HCT116 (cell line): ENCODE measurements at regions not wholly inside any gene's neighbourhood (a gene's known extent, or its start where the extent isn't known, plus 50 kb on each side); places are given as distances from the start of the nearest gene placed in this dataset.

ENCODE experiments used
- ATAC-seq: fragments of 200-7000 bp; cut with Tn5 transposase; 2 replicates; pipeline ENCODE4 v1.9.1; 2020; ENCODE audit warnings: mild to moderate bottlenecking, moderate library complexity
- BruUV-seq: library from RNA; stranded (reverse); fragments of 400-500 nt; replicated peaks from 2 replicates; lab custom pipeline; 2021; lab: Mats Ljungman, UMichigan
- CTCF ChIA-PET: fragments of 300-600 bp; sonication (Branson Sonifier 250); formaldehyde crosslinking; loops from one replicate; lab custom pipeline; 2021; ENCODE audit warnings: antibody characterized with exemption; lab: Charles Lee
- POLR2A ChIA-PET: fragments of 300-600, 350-600 bp; sonication (Branson Sonifier 250); formaldehyde crosslinking; loops from one replicate; lab custom pipeline; 2021; ENCODE audit warnings: antibody characterized with exemption; lab: Charles Lee
- RAD21 ChIA-PET, 2 experiments: fragments of 300-600 bp; sonication (Branson Sonifier 250); formaldehyde crosslinking; loops; one replicate each; lab custom pipeline; 2023; ENCODE audit warnings: low total read pairs in 2 of 2; ENCODE audit not compliant: uncharacterized antibody in 2 of 2, unreplicated experiment in 2 of 2, low non-redundant PET in 1 of 2; lab: Charles Lee
- DNase-seq: peaks from one replicate; pipeline ENCODE4 v3.0.0-alpha.2; 2010; ENCODE audit warnings: low read depth, low spot score
- H2AFZ ChIP-seq: fragments of 200-600 bp; shearing (Covaris generic), sonication (generic); 2 replicates; pipeline ENCODE4 v1.6.1; 2017; ENCODE audit warnings: low read depth, mixed run types, mixed read lengths, antibody characterized with exemption, low read length; ENCODE audit not compliant: poor library complexity, severe bottlenecking
- H3K27ac ChIP-seq: 2 replicates; pipeline ENCODE4 v1.5.1; 2012; ENCODE audit warnings: low read depth, low read length
- H3K27me3 ChIP-seq: fragments of 200-600 bp; sonication (generic); 2 replicates; pipeline ENCODE4 v1.6.1; 2016; ENCODE audit warnings: mixed run types, low read length, mixed read lengths; ENCODE audit not compliant: insufficient read depth
- H3K36me3 ChIP-seq, 2 experiments: fragments of 200-500 bp in 1 of 2; fragments of 200-600 bp in 1 of 2; sonication (Bioruptor generic) in 1 of 2; sonication (generic) in 1 of 2; 2 replicates each; pipeline versions ENCODE4 v1.5.1 to v1.6.1; 2014 to 2016; ENCODE audit warnings: low read length in 2 of 2, inconsistent platforms in 1 of 2, mixed read lengths in 1 of 2, mixed run types in 1 of 2; ENCODE audit not compliant: insufficient read depth in 2 of 2, control insufficient read depth in 1 of 2
- H3K4me1 ChIP-seq, 2 experiments: fragments of 200-600 bp in 1 of 2; sonication (generic) in 1 of 2; 2 replicates each; pipeline versions ENCODE4 v1.5.1 to v1.6.1; 2012 to 2017; ENCODE audit warnings: low read length in 2 of 2, inconsistent platforms in 1 of 2, mild to moderate bottlenecking in 1 of 2, mixed read lengths in 1 of 2, mixed run types in 1 of 2, moderate library complexity in 1 of 2; ENCODE audit not compliant: insufficient read depth in 2 of 2, control insufficient read depth in 1 of 2
- H3K4me2 ChIP-seq: fragments of 200-600 bp; sonication (generic); 2 replicates; pipeline ENCODE4 v1.6.1; 2017; ENCODE audit warnings: mixed run types, low read length, mixed read lengths
- H3K4me3 ChIP-seq, 2 experiments: fragments of 200-600 bp in 1 of 2; sonication (generic) in 1 of 2; replicated peaks in 1 of 2; 2 replicates each; pipeline ENCODE4 v1.5.1; 2011 to 2016; ENCODE audit warnings: low read length in 2 of 2, control low read depth in 1 of 2, low read depth in 1 of 2, mild to moderate bottlenecking in 1 of 2, mixed read lengths in 1 of 2, mixed run types in 1 of 2
- H3K79me2 ChIP-seq: fragments of 200-600 bp; sonication (generic); 2 replicates; pipeline ENCODE4 v1.6.1; 2017; ENCODE audit warnings: mild to moderate bottlenecking, mixed run types, low read length, moderate library complexity, mixed read lengths; ENCODE audit not compliant: insufficient read depth
- H3K9ac ChIP-seq: fragments of 200-600 bp; sonication (generic); 2 replicates; pipeline ENCODE4 v1.6.1; 2016; ENCODE audit warnings: low read length, mixed read lengths
- H3K9me2 ChIP-seq: fragments of 200-600 bp; sonication (generic), shearing (Covaris generic); 2 replicates; pipeline ENCODE4 v1.6.1; 2017; ENCODE audit warnings: mixed run types, mild to moderate bottlenecking, moderate library complexity; ENCODE audit not compliant: insufficient read depth
- H3K9me3 ChIP-seq, 2 experiments: fragments of 200-500 bp in 1 of 2; fragments of 200-600 bp in 1 of 2; sonication (Bioruptor generic) in 1 of 2; sonication (generic) in 1 of 2; 2 replicates each; pipeline ENCODE4 v1.6.1; 2014 to 2017; ENCODE audit warnings: low read length in 2 of 2, mixed read lengths in 2 of 2, inconsistent platforms in 1 of 2, low read depth in 1 of 2, mild to moderate bottlenecking in 1 of 2, mixed run types in 1 of 2, moderate library complexity in 1 of 2; ENCODE audit not compliant: control insufficient read depth in 1 of 2, insufficient read depth in 1 of 2
- H4K20me1 ChIP-seq: fragments of 200-600 bp; sonication (generic), shearing (Covaris generic); 2 replicates; pipeline ENCODE4 v1.6.1; 2017; ENCODE audit warnings: mixed run types, mild to moderate bottlenecking, moderate library complexity; ENCODE audit not compliant: insufficient read depth
- CBX3 ChIP-seq: IDR thresholded peaks from 2 replicates; pipeline ENCODE4 v1.6.1; 2012; ENCODE audit warnings: low read depth
- CEBPB ChIP-seq: IDR thresholded peaks from 2 replicates; pipeline ENCODE4 v1.6.1; 2012; ENCODE audit warnings: low read depth
- EGR1 ChIP-seq: IDR thresholded peaks from 2 replicates; pipeline ENCODE4 v1.6.1; 2012; ENCODE audit warnings: low read depth
- ELF1 ChIP-seq: IDR thresholded peaks from 2 replicates; pipeline ENCODE4 v1.6.1; 2012; ENCODE audit warnings: low read depth, borderline replicate concordance
- EZH2 ChIP-seq: fragments of 200-600 bp; sonication (generic); IDR thresholded peaks from 2 replicates; pipeline ENCODE4 v1.6.1; 2017; ENCODE audit warnings: antibody characterized with exemption, mixed run types
- FOSL1 ChIP-seq: IDR thresholded peaks from 2 replicates; pipeline ENCODE4 v1.6.1; 2012; ENCODE audit warnings: low read depth
- POLR2A ChIP-seq: IDR thresholded peaks from 2 replicates; pipeline ENCODE4 v1.7.0; 2011; ENCODE audit warnings: borderline replicate concordance; ENCODE audit not compliant: insufficient read depth, insufficient read length; ENCODE audit errors: extremely low read depth
- POLR2AphosphoS5 ChIP-seq: IDR thresholded peaks from 2 replicates; pipeline ENCODE4 v1.6.1; 2011; ENCODE audit warnings: mild to moderate bottlenecking, low read depth, low read length, moderate library complexity
- SP1 ChIP-seq: IDR thresholded peaks from 2 replicates; pipeline ENCODE4 v1.6.1; 2012; ENCODE audit warnings: low read depth
- SRF ChIP-seq: IDR thresholded peaks from 2 replicates; pipeline ENCODE4 v1.6.1; 2012; ENCODE audit warnings: low read depth
- TCF7L2 ChIP-seq: IDR thresholded peaks from 2 replicates; pipeline ENCODE4 v1.7.0; 2011; ENCODE audit warnings: borderline replicate concordance, inconsistent platforms; ENCODE audit not compliant: insufficient read depth, insufficient read length; ENCODE audit errors: extremely low read depth
- YY1 ChIP-seq: IDR thresholded peaks from 2 replicates; pipeline ENCODE4 v1.6.1; 2011; ENCODE audit warnings: low read length, low read depth, moderate library complexity, mild to moderate bottlenecking; ENCODE audit not compliant: insufficient replicate concordance; ENCODE audit errors: extremely low read depth
- ZFX ChIP-seq: fragments of 450-650 bp; IDR thresholded peaks from 2 replicates; pipeline ENCODE4 v1.6.1; 2017
- ZNF274 ChIP-seq: fragments of 200-500 bp; sonication (Bioruptor generic); IDR thresholded peaks from 2 replicates; pipeline ENCODE4 v1.6.1; 2014; ENCODE audit warnings: mild to moderate bottlenecking, low read depth, low read length, inconsistent platforms
- intact Hi-C: fragments of 100-400 bp; cut with micrococcal nuclease; formaldehyde crosslinking; loops from 2 replicates; pipeline ENCODE4 v1.10.0; 2022
- TF ChIP-seq, protein P1 (sequence below): IDR thresholded peaks from 2 replicates; pipeline ENCODE4 v1.6.1; 2011; ENCODE audit warnings: mild to moderate bottlenecking, low read length, moderate library complexity; ENCODE audit not compliant: insufficient replicate concordance; ENCODE audit errors: extremely low read depth
- TF ChIP-seq, protein P2 (sequence below): IDR thresholded peaks from 2 replicates; pipeline ENCODE4 v1.6.1; 2012

DNA sequence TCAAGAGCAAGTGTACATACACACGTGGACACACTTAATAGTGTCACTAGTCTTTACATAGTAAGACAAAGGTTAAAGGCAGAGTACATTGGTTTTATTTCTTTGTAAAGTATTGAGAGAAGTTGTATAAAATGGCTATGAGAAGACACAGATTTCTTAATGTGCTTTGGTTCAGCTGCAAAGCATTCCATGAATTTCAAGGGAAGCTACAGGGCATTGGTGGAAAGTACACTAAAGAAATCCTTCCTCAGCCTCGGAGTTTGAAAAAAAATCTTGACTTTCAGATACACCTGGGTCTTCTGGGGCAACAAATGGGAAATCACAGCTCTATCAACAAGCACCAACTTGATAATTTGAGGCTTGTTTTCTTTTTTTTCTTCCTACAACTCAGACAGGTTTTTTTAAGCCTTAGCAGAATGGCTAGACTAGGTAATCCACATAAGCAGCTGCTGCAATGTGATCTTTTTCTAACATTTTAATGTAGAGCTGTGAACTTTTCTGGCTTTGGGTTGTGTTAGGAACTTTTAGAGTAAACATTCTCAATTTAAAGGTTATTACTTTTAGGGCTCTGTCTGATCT is 140.4 kb upstream of the FST start:
- DNase-seq, result no peak
- Histone ChIP-seq H3K9me2 (no peaks in the 10 kb centered on the region), H3K4me3 (no peak overlapping the region), H3K4me1 (no peaks in the 10 kb centered on the region), H2AFZ (no peak overlapping the region), H4K20me1 (no peaks in the 10 kb centered on the region), H3K36me3 (no peaks in the 10 kb centered on the region), H3K9ac (no peak overlapping the region), H3K79me2 (no peaks in the 10 kb centered on the region), H3K4me2 (no peak overlapping the region), H3K27ac (no peak overlapping the region), H3K27me3 (no peaks in the 10 kb centered on the region), H3K9me3 (no peaks in the 10 kb centered on the region)
- TF ChIP-seq, protein P1, sequence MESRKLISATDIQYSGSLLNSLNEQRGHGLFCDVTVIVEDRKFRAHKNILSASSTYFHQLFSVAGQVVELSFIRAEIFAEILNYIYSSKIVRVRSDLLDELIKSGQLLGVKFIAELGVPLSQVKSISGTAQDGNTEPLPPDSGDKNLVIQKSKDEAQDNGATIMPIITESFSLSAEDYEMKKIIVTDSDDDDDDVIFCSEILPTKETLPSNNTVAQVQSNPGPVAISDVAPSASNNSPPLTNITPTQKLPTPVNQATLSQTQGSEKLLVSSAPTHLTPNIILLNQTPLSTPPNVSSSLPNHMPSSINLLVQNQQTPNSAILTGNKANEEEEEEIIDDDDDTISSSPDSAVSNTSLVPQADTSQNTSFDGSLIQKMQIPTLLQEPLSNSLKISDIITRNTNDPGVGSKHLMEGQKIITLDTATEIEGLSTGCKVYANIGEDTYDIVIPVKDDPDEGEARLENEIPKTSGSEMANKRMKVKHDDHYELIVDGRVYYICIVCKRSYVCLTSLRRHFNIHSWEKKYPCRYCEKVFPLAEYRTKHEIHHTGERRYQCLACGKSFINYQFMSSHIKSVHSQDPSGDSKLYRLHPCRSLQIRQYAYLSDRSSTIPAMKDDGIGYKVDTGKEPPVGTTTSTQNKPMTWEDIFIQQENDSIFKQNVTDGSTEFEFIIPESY, result no peak
- no peak for TF ChIP-seq TCF7L2
- no TSS peak for BruUV-seq
- ChIA-PET CTCF (no interaction called here), RAD21 (no interaction called here), POLR2A (no interaction called here)
- no peak for ATAC-seq
- intact Hi-C loops, result no loop called here

DNA sequence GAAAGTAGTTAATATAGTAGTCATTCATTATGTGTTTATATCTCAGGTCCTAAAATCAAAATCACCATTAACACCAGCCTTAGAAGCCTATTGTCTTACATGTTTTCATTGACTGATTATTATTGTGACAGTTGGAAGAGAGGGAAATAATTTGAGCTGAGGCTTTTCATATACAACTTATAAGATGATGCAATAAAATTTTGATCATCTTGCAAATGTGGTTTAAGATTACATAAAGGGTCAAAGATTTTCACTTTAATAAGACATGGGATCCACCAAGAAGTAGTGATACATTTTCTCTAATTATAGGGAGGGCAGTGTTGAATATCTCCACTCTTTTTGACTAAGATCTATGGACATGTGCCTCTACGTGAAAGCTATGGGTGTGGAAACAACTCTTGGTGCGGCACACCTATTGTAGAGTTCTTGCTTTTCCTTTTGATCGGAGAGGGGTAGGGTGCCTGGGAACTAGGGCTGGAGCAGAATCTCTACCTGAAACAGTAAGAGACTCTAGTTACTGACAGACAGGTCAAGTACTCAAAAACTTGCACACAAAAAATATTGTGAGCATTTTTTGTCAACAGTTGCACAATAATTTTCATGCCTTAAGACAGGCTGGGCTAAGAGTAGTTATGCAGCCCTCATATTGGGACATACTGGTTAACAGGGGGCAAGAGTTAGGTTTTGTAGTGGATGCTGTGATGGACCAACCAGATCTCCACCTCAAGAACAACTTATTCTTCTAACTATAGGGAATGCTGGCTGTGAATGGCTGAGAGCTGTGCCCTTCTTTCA is 139.3 kb upstream of the FST start:
- Histone ChIP-seq H4K20me1 (no peaks in the 10 kb centered on the region), H3K9ac (no peak overlapping the region), H3K4me1 (no peaks in the 10 kb centered on the region), H3K9me3 (no peaks in the 10 kb centered on the region), H3K4me3 (no peak overlapping the region), H3K36me3 (no peaks in the 10 kb centered on the region), H3K27me3 (no peaks in the 10 kb centered on the region), H3K9me2 (no peaks in the 10 kb centered on the region), H2AFZ (no peak overlapping the region), H3K79me2 (no peaks in the 10 kb centered on the region), H3K27ac (no peak overlapping the region), H3K4me2 (no peak overlapping the region)
- no peak for DNase-seq
- intact Hi-C loops, result no loop called here
- POLR2A ChIA-PET, result no interaction called here
- RAD21 ChIA-PET, result no interaction called here
- CTCF ChIA-PET, result no interaction called here
- ATAC-seq, result no peak
- no TSS peak for BruUV-seq
- TF ChIP-seq POLR2A (no peak), FOSL1 (no peak), SP1 (no peak), EZH2 (no peak), SRF (no peak), POLR2AphosphoS5 (no peak), ZFX (no peak), CEBPB (no peak), CBX3 (no peak), ZNF274 (no peak), ELF1 (no peak), YY1 (no peak), EGR1 (no peak), TCF7L2 (no peak)
- TF ChIP-seq, protein P1, result no peak
- TF ChIP-seq, protein P2, sequence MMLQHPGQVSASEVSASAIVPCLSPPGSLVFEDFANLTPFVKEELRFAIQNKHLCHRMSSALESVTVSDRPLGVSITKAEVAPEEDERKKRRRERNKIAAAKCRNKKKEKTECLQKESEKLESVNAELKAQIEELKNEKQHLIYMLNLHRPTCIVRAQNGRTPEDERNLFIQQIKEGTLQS, result no peak
